ENCODE measurements at regions not wholly inside any gene's neighbourhood (a gene's known extent, or its start where the extent isn't known, plus 50 kb on each side); places are given as distances from the start of the nearest gene placed in this dataset.

GRCh38 chr14:56881181-56881580 lies 70.9 kb upstream of the OTX2 start:
- TF ChIP-seq CTCF (conservative IDR thresholded peaks at IDR 0.05) (no peak), ZFX (IDR thresholded peaks at IDR 0.05) (no peak)
- H3K27ac ChIP-seq: no peak overlapping the region

- TF ChIP-seq CTCF (conservative IDR thresholded peaks at IDR 0.05) (no peak), ZFX (IDR thresholded peaks at IDR 0.05) (no peak)
- H3K27ac ChIP-seq: no peak overlapping the region
Measured at GRCh38 chr14:56878766-56879165, 68.5 kb upstream of the OTX2 start.

GRCh38 chr14:56875104-56875675 lies 64.9 kb upstream of the OTX2 start:
- TF ChIP-seq CTCF (conservative IDR thresholded peaks at IDR 0.05): no peak
- H3K27ac ChIP-seq: no peak overlapping the region

GRCh38 chr14:56874375-56874774 lies 64.1 kb upstream of the OTX2 start:
- TF ChIP-seq ZFX (IDR thresholded peaks at IDR 0.05): no peak
- peak; percentile 75 for TF ChIP-seq CTCF (conservative IDR thresholded peaks at IDR 0.05)
- no peak overlapping the region for H3K27ac ChIP-seq

- TF ChIP-seq ZFX (IDR thresholded peaks at IDR 0.05): no peak
- TF ChIP-seq CTCF (conservative IDR thresholded peaks at IDR 0.05): no peak
- H3K27ac ChIP-seq: no peak overlapping the region
Measured at GRCh38 chr14:56870336-56870735, 60.1 kb upstream of the OTX2 start.

- no peak overlapping the region for H3K27ac ChIP-seq
Measured at GRCh38 chr14:56868660-56869059, 58.4 kb upstream of the OTX2 start.

GRCh38 chr14:56862836-56863235 lies 52.6 kb upstream of the OTX2 start:
- H3K27ac ChIP-seq: no peak overlapping the region
- TF ChIP-seq CTCF (conservative IDR thresholded peaks at IDR 0.05) (no peak), ZFX (IDR thresholded peaks at IDR 0.05) (no peak)

More at GRCh38 chr14:56868660-56869059, 58.4 kb upstream of the OTX2 start:
- no peak for TF ChIP-seq ZFX (IDR thresholded peaks at IDR 0.05)
- TF ChIP-seq CTCF (conservative IDR thresholded peaks at IDR 0.05): no peak
